ENCODE measurements at regions not wholly inside any gene's neighbourhood (a gene's known extent, or its start where the extent isn't known, plus 50 kb on each side); places are given as distances from the start of the nearest gene placed in this dataset.

DNA sequence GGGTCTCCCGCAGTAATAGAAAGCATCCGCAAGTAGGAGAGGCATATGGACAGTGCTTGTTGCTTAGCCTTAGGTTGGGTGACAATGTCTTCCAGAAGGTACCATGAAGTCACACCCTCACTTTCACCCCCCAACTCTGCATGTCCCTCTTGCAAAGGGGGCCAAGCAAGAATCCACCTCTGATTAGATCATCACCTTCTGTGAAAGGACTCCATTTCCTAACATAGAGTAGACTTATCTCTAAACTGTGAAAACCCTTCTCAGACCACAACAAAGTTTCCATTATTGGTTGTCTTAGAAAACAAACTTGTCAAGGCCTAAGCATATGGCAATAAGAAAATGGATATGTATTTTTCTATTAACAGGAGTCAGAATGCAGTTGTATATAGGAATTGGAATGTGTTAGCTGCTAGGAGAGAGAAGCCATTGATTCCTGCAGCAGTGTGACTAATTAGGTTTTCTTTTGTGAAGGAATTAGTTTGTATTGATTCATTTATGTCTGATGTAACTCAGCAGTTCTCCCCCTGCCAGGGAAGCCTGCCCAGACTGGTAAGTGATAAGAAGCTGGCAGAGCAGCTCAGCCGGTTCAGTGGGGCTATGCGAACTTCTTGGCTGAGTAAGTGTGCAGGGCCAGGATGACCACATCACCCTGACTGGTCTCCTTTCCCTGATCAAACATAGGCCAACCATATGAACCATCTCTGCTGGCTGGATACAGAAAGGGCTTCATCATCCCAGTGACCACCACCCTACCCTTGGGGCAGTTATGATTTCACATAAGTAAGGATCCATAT lies 107.3 kb upstream of the CCDC196 start:
- H3K27me3 Mint-ChIP-seq (ENCODE audit: insufficient read depth, low read depth, poor library complexity) = no peaks in the 10 kb centered on the region
- no peak overlapping the region for H2AFZ ChIP-seq

More for the DNA sequence above, 107.3 kb upstream of the CCDC196 start:
- TF ChIP-seq ZNF331 (CRISPR knock-in tag; IDR thresholded peaks at IDR 0.05; ENCODE audit: low read depth) = no peak
- TF ChIP-seq CREB1 (CRISPR knock-in tag; IDR thresholded peaks at IDR 0.05; ENCODE audit: low read depth) = no peak
- TF ChIP-seq, protein P1, sequence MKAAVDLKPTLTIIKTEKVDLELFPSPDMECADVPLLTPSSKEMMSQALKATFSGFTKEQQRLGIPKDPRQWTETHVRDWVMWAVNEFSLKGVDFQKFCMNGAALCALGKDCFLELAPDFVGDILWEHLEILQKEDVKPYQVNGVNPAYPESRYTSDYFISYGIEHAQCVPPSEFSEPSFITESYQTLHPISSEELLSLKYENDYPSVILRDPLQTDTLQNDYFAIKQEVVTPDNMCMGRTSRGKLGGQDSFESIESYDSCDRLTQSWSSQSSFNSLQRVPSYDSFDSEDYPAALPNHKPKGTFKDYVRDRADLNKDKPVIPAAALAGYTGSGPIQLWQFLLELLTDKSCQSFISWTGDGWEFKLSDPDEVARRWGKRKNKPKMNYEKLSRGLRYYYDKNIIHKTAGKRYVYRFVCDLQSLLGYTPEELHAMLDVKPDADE (IDR thresholded peaks at IDR 0.05) = no peak
- no peak for TF ChIP-seq STAT1 (IDR thresholded peaks at IDR 0.05; ENCODE audit: unreplicated experiment)
- TF ChIP-seq POLR2AphosphoS5 (IDR thresholded peaks at IDR 0.05; ENCODE audit: low read depth) = no peak
- no peak for TF ChIP-seq JUNB (IDR thresholded peaks at IDR 0.05; ENCODE audit: unreplicated experiment)
- TF ChIP-seq, protein P2, sequence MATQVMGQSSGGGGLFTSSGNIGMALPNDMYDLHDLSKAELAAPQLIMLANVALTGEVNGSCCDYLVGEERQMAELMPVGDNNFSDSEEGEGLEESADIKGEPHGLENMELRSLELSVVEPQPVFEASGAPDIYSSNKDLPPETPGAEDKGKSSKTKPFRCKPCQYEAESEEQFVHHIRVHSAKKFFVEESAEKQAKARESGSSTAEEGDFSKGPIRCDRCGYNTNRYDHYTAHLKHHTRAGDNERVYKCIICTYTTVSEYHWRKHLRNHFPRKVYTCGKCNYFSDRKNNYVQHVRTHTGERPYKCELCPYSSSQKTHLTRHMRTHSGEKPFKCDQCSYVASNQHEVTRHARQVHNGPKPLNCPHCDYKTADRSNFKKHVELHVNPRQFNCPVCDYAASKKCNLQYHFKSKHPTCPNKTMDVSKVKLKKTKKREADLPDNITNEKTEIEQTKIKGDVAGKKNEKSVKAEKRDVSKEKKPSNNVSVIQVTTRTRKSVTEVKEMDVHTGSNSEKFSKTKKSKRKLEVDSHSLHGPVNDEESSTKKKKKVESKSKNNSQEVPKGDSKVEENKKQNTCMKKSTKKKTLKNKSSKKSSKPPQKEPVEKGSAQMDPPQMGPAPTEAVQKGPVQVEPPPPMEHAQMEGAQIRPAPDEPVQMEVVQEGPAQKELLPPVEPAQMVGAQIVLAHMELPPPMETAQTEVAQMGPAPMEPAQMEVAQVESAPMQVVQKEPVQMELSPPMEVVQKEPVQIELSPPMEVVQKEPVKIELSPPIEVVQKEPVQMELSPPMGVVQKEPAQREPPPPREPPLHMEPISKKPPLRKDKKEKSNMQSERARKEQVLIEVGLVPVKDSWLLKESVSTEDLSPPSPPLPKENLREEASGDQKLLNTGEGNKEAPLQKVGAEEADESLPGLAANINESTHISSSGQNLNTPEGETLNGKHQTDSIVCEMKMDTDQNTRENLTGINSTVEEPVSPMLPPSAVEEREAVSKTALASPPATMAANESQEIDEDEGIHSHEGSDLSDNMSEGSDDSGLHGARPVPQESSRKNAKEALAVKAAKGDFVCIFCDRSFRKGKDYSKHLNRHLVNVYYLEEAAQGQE (IDR thresholded peaks at IDR 0.05; ENCODE audit: unreplicated experiment) = no peak
- no peak for TF ChIP-seq ZNF114 (CRISPR knock-in tag; IDR thresholded peaks at IDR 0.05)
- no peak for TF ChIP-seq NANOG (IDR thresholded peaks at IDR 0.05; ENCODE audit: borderline replicate concordance)
- TF ChIP-seq, protein P3, sequence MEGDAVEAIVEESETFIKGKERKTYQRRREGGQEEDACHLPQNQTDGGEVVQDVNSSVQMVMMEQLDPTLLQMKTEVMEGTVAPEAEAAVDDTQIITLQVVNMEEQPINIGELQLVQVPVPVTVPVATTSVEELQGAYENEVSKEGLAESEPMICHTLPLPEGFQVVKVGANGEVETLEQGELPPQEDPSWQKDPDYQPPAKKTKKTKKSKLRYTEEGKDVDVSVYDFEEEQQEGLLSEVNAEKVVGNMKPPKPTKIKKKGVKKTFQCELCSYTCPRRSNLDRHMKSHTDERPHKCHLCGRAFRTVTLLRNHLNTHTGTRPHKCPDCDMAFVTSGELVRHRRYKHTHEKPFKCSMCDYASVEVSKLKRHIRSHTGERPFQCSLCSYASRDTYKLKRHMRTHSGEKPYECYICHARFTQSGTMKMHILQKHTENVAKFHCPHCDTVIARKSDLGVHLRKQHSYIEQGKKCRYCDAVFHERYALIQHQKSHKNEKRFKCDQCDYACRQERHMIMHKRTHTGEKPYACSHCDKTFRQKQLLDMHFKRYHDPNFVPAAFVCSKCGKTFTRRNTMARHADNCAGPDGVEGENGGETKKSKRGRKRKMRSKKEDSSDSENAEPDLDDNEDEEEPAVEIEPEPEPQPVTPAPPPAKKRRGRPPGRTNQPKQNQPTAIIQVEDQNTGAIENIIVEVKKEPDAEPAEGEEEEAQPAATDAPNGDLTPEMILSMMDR (conservative IDR thresholded peaks at IDR 0.05; ENCODE audit: low read depth in 2 of 2) = no peak
- TF ChIP-seq, protein P4, sequence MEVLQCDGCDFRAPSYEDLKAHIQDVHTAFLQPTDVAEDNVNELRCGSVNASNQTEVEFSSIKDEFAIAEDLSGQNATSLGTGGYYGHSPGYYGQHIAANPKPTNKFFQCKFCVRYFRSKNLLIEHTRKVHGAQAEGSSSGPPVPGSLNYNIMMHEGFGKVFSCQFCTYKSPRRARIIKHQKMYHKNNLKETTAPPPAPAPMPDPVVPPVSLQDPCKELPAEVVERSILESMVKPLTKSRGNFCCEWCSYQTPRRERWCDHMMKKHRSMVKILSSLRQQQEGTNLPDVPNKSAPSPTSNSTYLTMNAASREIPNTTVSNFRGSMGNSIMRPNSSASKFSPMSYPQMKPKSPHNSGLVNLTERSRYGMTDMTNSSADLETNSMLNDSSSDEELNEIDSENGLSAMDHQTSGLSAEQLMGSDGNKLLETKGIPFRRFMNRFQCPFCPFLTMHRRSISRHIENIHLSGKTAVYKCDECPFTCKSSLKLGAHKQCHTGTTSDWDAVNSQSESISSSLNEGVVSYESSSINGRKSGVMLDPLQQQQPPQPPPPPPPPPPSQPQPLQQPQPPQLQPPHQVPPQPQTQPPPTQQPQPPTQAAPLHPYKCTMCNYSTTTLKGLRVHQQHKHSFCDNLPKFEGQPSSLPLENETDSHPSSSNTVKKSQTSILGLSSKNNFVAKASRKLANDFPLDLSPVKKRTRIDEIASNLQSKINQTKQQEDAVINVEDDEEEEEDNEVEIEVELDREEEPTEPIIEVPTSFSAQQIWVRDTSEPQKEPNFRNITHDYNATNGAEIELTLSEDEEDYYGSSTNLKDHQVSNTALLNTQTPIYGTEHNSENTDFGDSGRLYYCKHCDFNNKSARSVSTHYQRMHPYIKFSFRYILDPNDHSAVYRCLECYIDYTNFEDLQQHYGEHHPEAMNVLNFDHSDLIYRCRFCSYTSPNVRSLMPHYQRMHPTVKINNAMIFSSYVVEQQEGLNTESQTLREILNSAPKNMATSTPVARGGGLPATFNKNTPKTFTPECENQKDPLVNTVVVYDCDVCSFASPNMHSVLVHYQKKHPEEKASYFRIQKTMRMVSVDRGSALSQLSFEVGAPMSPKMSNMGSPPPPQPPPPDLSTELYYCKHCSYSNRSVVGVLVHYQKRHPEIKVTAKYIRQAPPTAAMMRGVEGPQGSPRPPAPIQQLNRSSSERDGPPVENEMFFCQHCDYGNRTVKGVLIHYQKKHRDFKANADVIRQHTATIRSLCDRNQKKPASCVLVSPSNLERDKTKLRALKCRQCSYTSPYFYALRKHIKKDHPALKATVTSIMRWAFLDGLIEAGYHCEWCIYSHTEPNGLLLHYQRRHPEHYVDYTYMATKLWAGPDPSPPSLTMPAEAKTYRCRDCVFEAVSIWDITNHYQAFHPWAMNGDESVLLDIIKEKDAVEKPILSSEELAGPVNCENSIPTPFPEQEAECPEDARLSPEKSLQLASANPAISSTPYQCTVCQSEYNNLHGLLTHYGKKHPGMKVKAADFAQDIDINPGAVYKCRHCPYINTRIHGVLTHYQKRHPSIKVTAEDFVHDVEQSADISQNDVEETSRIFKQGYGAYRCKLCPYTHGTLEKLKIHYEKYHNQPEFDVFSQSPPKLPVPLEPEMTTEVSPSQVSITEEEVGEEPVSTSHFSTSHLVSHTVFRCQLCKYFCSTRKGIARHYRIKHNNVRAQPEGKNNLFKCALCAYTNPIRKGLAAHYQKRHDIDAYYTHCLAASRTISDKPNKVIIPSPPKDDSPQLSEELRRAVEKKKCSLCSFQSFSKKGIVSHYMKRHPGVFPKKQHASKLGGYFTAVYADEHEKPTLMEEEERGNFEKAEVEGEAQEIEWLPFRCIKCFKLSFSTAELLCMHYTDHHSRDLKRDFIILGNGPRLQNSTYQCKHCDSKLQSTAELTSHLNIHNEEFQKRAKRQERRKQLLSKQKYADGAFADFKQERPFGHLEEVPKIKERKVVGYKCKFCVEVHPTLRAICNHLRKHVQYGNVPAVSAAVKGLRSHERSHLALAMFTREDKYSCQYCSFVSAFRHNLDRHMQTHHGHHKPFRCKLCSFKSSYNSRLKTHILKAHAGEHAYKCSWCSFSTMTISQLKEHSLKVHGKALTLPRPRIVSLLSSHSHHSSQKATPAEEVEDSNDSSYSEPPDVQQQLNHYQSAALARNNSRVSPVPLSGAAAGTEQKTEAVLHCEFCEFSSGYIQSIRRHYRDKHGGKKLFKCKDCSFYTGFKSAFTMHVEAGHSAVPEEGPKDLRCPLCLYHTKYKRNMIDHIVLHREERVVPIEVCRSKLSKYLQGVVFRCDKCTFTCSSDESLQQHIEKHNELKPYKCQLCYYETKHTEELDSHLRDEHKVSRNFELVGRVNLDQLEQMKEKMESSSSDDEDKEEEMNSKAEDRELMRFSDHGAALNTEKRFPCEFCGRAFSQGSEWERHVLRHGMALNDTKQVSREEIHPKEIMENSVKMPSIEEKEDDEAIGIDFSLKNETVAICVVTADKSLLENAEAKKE (CRISPR knock-in tag; IDR thresholded peaks at IDR 0.05) = no peak
- TF ChIP-seq EZH2phosphoT487 (IDR thresholded peaks at IDR 0.05; ENCODE audit: unreplicated experiment) = no peak
- Histone ChIP-seq H3K27me3 (ENCODE audit: insufficient read depth) (no peaks in the 10 kb centered on the region), H3K36me3 (ENCODE audit: insufficient read depth) (no peaks in the 10 kb centered on the region), H3K4me2 (no peak overlapping the region), H3K79me2 (replicated peaks; ENCODE audit: insufficient read depth) (no peaks in the 10 kb centered on the region), H4K20me1 (replicated peaks; ENCODE audit: insufficient read depth) (no peaks in the 10 kb centered on the region), H3F3A (replicated peaks; ENCODE audit: low read depth) (no peaks in the 10 kb centered on the region), H3K9me2 (ENCODE audit: insufficient read depth) (peaks cover 4% of the 10 kb centered on the region; the same call in 1 of the 2 replicates), H3K27ac (ENCODE audit: low read depth) (no peak overlapping the region), H3K4me1 (ENCODE audit: insufficient read depth) (peaks cover 27% of the 10 kb centered on the region), H3K4me3 (no peak overlapping the region)
- Mint-ChIP-seq H3K9me3 (no peaks in the 10 kb centered on the region; the same call in 2 of the 3 replicates), H3K4me1 (peaks cover 15% of the 10 kb centered on the region), H3K27ac (no peak overlapping the region), H3K4me3 (no peak overlapping the region), H3K36me3 (ENCODE audit: low read depth) (no peaks in the 10 kb centered on the region)
- DNase-seq (ENCODE audit: low spot score) = no peak
- no peak for ATAC-seq
